ENCODE measurements at regions not wholly inside any gene's neighbourhood (a gene's known extent, or its start where the extent isn't known, plus 50 kb on each side); places are given as distances from the start of the nearest gene placed in this dataset.
"Not testable (repeated sequence)": the region's sequence is repeated elsewhere in the genome, so short reads cannot be mapped to it uniquely, and the experiment has no call there.

- no peak for DNase-seq (ENCODE audit: low read depth, low spot score)
These were observed 415.9 kb upstream of the TMPRSS15 start for GRCh38 chr21:18819507-18819906.

DNA sequence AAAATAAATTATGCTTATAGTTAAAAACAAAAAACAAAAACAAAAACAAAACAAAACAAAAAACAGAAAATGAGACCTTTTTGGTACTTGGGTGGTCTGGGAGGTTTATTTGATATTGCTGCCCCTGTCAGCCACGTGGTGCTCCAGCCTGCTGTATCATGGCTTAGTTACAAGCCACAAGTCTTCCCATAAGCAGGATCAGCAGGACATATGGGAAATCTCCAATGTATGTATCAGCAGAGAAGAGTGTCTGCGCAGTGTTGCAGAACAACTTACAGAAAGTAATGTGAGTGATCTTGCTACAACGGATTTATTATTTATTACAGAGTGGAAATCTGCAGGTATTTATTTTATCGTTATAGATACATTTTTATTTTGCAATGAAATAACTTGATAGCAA lies 423.0 kb upstream of the TMPRSS15 start:
- DNase-seq (ENCODE audit: low read depth, low spot score) = no peak

- no peak for DNase-seq (ENCODE audit: low read depth, low spot score)
These were observed 428.5 kb upstream of the TMPRSS15 start for GRCh38 chr21:18831942-18832676.

- peak; percentile 38 for DNase-seq (ENCODE audit: low read depth, low spot score)
These were observed 429.4 kb upstream of the TMPRSS15 start for GRCh38 chr21:18832950-18833349.

DNA sequence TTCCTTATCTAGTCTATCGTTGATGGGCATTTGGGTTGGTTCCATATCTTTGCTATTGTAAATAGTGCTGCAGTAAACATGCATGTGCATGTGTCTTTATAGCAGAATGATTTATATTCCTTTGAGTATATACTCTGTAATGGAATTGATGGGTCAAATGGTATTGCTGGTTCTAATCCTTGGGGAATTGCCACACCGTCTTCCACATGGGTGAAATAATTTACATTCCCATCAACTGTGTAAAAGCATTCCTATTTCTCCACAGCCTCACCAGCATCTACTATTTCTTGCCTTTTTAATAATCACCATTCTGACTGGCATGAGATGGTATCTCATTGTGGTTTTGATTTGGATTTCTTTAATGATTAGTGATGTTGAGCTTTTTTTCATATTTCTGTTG lies 430.5 kb upstream of the TMPRSS15 start:
- not testable (repeated sequence) for DNase-seq (ENCODE audit: low read depth, low spot score)

DNA sequence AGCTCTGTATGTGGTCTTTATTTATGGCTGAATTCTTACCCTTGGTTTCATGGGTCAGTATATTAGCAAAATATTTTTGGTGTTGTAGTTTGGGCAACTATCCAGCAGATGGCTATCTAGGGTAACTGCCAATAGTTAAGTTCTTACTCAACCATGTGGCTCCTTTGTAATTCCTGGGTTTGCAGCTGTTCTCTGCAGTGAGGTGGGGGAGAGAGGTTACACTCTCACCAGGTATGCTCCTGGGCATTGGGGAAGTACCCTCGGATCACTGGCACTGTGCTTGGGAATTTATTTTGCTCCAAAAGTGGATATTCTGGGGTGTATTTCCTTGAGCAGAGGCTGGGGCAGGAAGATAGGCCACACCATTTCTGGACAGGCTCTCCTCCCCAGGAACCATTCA lies 436.7 kb upstream of the TMPRSS15 start:
- peak; percentile 7 for DNase-seq (ENCODE audit: low read depth, low spot score)

DNA sequence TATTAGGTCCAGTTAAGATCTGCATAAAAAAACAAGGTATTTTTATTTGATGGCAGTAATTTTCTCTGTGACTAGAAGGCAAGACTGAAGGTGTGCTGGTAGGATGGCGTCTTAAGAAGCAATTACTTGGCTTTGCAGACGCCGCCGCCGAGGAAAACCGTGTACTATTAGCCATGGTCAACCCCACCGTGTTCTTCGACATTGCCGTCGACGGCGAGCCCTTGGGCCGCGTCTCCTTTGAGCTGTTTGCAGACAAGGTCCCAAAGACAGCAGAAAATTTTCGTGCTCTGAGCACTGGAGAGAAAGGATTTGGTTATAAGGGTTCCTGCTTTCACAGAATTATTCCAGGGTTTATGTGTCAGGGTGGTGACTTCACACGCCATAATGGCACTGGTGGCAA lies 454.0 kb upstream of the TMPRSS15 start:
- DNase-seq (ENCODE audit: low read depth, low spot score) = not testable (repeated sequence)

GRCh38 chr21:18869104-18869503 lies 465.5 kb upstream of the TMPRSS15 start:
- DNase-seq (ENCODE audit: low read depth, low spot score) = no peak

DNA sequence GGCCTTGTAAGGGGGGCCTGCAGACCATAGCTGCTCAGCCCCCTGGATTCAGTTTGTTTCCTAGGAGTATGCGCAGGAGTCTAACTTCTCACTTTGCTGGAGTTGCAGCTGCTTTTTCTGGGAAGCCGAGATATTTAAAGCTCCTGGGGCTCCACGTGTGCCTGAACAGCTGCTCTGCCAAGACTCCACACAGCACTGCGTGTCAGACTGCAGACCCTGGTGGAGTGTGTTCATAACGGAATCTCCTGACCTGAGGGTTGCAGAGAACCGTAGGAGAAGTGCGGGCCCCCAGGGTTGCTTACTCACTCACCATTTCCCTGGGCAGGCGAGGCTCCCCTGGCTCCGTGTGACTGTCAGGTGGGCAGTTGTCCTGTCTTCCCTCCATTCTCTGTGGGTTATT lies 474.3 kb upstream of the TMPRSS15 start:
- DNase-seq (ENCODE audit: low read depth, low spot score) = no peak

GRCh38 chr21:18887922-18888602 lies 484.5 kb upstream of the TMPRSS15 start:
- no peak for DNase-seq (ENCODE audit: low read depth, low spot score)

DNA sequence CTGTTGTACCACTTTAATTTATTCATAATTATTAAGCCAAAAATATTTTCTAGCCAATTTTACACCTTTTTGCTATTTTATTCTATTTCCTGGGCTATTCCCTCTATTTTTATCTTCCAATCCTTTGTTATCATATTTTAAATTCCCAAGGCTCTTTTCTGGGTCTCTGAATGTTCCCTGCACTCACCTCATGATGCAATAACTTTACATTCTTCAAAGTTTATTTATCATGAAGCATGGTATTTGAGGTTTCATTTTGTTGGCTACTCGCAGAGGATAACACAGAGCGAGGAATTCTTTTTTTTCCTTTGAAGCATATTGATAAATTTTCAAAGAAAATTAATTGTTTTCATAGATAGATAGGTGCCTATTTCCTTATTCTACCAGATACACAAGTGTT lies 489.8 kb upstream of the TMPRSS15 start:
- no peak for DNase-seq (ENCODE audit: low read depth, low spot score)

GRCh38 chr21:18894387-18894786 lies 490.8 kb upstream of the TMPRSS15 start:
- DNase-seq (ENCODE audit: low read depth, low spot score) = no peak

DNA sequence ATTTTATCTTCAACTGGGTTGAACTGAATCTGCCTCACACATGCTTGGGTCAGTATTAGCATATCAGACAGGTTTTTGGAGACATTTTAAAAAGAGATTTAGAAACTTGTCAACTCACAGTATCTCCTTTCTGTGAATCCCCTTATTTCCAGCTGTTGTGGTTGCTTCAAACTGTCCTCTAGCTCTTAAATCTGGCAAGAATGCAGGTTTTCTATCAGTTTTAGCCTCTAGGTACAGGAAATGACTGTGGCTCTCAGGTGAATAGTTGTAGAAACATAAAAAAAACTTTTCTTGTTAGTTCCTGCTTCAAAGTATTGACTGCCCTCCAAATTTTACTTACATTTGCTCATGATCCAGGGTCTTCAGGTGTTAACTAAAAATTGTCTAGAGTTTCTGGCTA lies 495.7 kb upstream of the TMPRSS15 start:
- DNase-seq (ENCODE audit: low read depth, low spot score) = no peak

DNA sequence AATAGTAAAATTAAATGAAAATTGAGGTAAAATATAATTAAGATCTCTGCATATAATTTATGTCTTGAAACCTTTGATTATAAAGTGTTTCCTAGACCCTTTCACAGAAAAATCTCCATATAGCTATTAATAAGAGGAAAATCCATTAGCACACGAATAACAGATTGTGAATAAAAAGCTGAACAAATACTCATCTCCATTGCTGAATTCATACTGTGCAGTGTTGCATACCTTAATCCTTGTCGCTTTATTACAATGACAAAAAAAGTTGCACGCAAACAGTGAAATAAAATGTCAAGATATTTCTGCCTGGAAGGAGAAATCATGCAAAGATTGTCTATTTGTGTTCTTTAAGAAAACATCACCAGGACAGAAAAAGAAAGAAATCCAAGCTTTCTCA lies 499.1 kb upstream of the TMPRSS15 start:
- DNase-seq (ENCODE audit: low read depth, low spot score) = no peak

DNA sequence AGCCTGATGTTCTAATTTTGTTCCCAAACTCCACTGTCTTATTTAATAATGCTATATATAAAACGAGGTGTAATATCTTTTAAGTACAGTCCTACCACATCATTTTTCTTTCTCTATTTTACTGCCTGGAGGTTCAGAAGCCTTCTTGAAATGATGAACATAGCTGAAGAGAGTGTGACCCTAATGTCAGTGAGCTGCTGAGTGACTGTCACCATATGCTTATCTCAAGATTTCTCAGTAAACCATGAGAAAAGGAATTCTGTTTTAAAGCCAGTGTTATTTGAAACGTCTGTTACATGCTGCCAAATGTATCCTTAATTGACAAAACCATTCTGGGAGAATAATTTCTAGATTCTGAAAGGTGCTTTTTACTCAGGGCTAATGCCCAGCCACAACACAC lies 503.5 kb upstream of the TMPRSS15 start:
- no peak for DNase-seq (ENCODE audit: low read depth, low spot score)

DNA sequence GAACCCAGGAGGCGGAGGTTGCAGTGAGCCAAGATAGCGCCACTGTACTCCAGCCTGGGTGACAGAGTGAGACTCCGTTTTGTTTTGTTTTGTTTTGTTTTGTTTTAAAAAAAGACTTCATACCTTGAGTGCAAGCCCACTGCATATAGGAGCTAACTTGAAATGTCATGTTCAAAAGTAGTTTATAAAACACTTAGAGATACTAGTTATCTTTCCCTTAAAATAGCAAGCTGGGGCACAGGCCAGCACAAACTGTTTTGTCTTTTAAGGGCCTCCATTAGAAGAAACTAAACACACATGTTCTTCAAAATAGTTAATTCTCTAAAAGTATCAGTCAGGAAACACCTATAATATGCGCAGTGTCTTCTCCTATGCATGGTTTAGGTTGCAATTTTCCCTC lies 505.1 kb upstream of the TMPRSS15 start:
- no peak for DNase-seq (ENCODE audit: low read depth, low spot score)

GRCh38 chr21:18913914-18914313 lies 510.3 kb upstream of the TMPRSS15 start:
- no peak for DNase-seq (ENCODE audit: low read depth, low spot score)

DNA sequence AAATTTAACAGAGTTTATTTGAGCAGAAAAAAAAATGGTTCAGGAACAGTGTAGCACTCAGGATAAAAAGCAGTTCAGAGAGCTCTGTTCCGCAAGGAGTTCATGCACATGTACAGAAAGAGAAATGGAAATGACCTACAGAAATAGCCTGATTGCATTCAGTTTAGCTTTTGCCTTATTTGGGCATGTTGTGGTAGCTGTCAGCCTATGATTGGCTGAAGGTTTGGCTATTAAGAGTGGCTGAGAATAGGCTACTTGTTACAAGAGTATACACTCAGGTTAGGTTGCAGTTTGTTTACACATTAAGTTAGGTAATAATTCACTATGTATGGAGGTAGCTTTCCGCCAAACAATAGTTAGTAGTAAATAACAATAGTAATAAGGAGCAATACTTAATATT lies 511.0 kb upstream of the TMPRSS15 start:
- no peak for DNase-seq (ENCODE audit: low read depth, low spot score)

- peak; percentile 21 for DNase-seq (ENCODE audit: low read depth, low spot score)
These were observed 514.0 kb upstream of the TMPRSS15 start for GRCh38 chr21:18917622-18918021.

DNA sequence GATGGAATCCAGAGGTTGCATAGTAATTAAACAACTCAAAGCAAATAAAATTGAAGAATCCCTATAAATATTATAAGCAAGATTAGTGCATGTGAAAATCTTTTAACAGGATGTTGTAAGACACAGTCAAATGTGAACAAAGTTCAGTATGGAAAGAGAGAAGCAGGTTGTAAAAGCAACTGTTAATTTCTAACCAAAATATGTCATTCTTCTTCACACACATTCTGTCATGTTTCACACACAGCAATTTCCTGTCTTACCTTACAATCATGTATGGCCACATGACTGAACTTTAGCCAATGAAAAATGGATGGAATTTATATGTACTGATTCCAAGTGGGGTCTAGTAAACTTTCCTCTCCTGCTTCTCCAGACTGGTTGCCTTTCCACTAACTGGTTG lies 527.7 kb upstream of the TMPRSS15 start:
- DNase-seq (ENCODE audit: low read depth, low spot score) = no peak

- no peak for DNase-seq (ENCODE audit: low read depth, low spot score)
These were observed 533.8 kb upstream of the TMPRSS15 start for GRCh38 chr21:18937337-18937736.

GRCh38 chr21:18940791-18941190 lies 537.2 kb upstream of the TMPRSS15 start:
- no peak for DNase-seq (ENCODE audit: low read depth, low spot score)

DNA sequence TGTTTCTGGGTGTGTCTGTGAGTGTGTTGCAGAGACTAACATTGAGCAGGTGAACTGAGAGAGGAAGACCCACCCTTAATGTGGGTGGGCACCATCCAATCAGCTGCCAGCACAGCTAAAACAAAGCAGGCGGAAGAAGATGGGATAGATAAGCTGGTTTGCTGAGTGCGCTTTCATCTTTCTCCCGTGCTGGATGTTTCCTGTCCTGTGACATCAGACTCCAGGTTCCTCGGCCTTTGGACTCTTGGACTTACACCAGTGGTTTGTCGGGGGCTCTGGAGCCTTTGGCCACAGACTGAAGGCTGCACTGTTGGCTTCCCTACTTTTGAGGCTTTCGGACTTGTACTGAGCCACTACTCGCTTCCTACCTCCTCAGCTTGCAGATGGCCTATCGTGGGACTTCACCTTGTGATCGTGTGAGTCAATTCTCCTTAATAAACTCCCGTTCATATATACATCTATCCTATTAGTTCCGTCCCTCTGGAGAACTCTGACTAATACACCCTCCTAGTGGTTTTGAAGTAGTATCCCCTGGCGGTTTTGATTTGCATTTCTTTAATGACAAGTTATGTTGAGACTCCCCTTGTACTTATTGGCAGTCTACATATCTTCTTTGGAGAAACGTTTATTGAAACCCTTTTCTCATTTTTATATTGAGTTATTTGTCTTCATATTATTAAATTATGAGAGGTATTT lies 546.6 kb upstream of the TMPRSS15 start:
- DNase-seq (ENCODE audit: low read depth, low spot score) = no peak
